OCI-LY7 (cell line): ENCODE measurements at regions not wholly inside any gene's neighbourhood (a gene's known extent, or its start where the extent isn't known, plus 50 kb on each side); places are given as distances from the start of the nearest gene placed in this dataset.
"Not testable (repeated sequence)": the region's sequence is repeated elsewhere in the genome, so short reads cannot be mapped to it uniquely, and the experiment has no call there.

Experiments used
- BruUV-seq: library from RNA; stranded (reverse); fragments of 400-500 nt; replicated peaks from 2 replicates; lab custom pipeline; 2021; lab: Mats Ljungman, UMichigan
- CTCF ChIA-PET: fragments of 300-600 bp; sonication (Branson Sonifier 250); formaldehyde crosslinking; loops from one replicate; lab custom pipeline; 2022; ENCODE audit warnings: antibody characterized with exemption; ENCODE audit not compliant: unreplicated experiment; lab: Charles Lee
- POLR2A ChIA-PET: fragments of 300-600 bp; sonication (Branson Sonifier 250); formaldehyde crosslinking; loops from one replicate; lab custom pipeline; 2022; ENCODE audit warnings: antibody characterized with exemption; lab: Charles Lee
- DNase-seq: peaks from one replicate; pipeline ENCODE4 v3.0.0-alpha.2; 2015; ENCODE audit warnings: low spot score
- H2AFZ ChIP-seq: fragments of 200-600 bp; sonication (generic), shearing (Covaris generic); 2 replicates; pipeline ENCODE4 v1.6.1; 2014; ENCODE audit warnings: mild to moderate bottlenecking, antibody characterized with exemption, low read length, moderate library complexity
- H3K27ac ChIP-seq: fragments of 200-600 bp; sonication (generic); 2 replicates; pipeline ENCODE4 v1.5.1; 2014; ENCODE audit warnings: mixed run types, low read depth, mild to moderate bottlenecking, moderate library complexity, low read length, inconsistent platforms; ENCODE audit not compliant: poor library complexity, severe bottlenecking
- H3K36me3 ChIP-seq: fragments of 200-600 bp; sonication (generic); 2 replicates; pipeline ENCODE4 v1.6.1; 2014; ENCODE audit warnings: mild to moderate bottlenecking, antibody characterized with exemption, low read length, moderate library complexity, mixed read lengths; ENCODE audit not compliant: insufficient read depth
- H3K4me1 ChIP-seq: fragments of 200-600 bp; sonication (generic); 2 replicates; pipeline ENCODE4 v1.5.1; 2014; ENCODE audit warnings: mild to moderate bottlenecking, low read length; ENCODE audit not compliant: insufficient read depth, poor library complexity, severe bottlenecking
- H3K4me2 ChIP-seq: fragments of 200-600 bp; sonication (generic); 2 replicates; pipeline ENCODE4 v1.6.1; 2014; ENCODE audit warnings: mild to moderate bottlenecking, low read length
- H3K4me3 ChIP-seq: fragments of 200-600 bp; sonication (generic); 2 replicates; pipeline ENCODE4 v1.5.1; 2014; ENCODE audit warnings: mild to moderate bottlenecking, low read depth, low read length; ENCODE audit not compliant: poor library complexity, severe bottlenecking
- H3K79me2 ChIP-seq: fragments of 200-600 bp; sonication (generic); 2 replicates; pipeline ENCODE4 v1.6.1; 2016; ENCODE audit warnings: low read depth, mild to moderate bottlenecking, low read length, moderate library complexity, mixed read lengths; ENCODE audit not compliant: insufficient read depth
- H3K9me2 ChIP-seq: fragments of 200-600 bp; sonication (generic); 2 replicates; pipeline ENCODE4 v1.6.1; 2016; ENCODE audit warnings: mild to moderate bottlenecking, low read length, mixed read lengths; ENCODE audit not compliant: insufficient read depth
- H3K9me3 ChIP-seq: fragments of 200-600 bp; sonication (generic); 2 replicates; pipeline ENCODE4 v1.6.1; 2014; ENCODE audit warnings: mild to moderate bottlenecking, mixed run types, low read length, mixed read lengths
- H4K20me1 ChIP-seq: fragments of 200-600 bp; sonication (generic); 2 replicates; pipeline ENCODE4 v1.6.1; 2014; ENCODE audit warnings: mild to moderate bottlenecking, antibody characterized with exemption, low read length, moderate library complexity, mixed read lengths; ENCODE audit not compliant: insufficient read depth
- EZH2phosphoT487 ChIP-seq: fragments of 200-600 bp; sonication (generic); IDR thresholded peaks from 2 replicates; pipeline ENCODE4 v1.6.1; 2018; ENCODE audit warnings: low read depth, borderline replicate concordance, mild to moderate bottlenecking, mixed run types, antibody characterized with exemption, low read length, moderate library complexity, mixed read lengths
- intact Hi-C: fragments of 100-400 bp; cut with micrococcal nuclease; formaldehyde crosslinking; loops from one replicate; pipeline ENCODE4 v1.10.0; 2022; ENCODE audit not compliant: unreplicated experiment
- TF ChIP-seq, protein P1 (sequence below): fragments of 200-600 bp; sonication (generic); conservative IDR thresholded peaks from 2 replicates; pipeline ENCODE4 v1.5.1; 2014; ENCODE audit warnings: mild to moderate bottlenecking, antibody characterized with exemption, low read length, moderate library complexity, mixed read lengths

- H3K79me2 ChIP-seq, H3K27ac ChIP-seq, POLR2A ChIA-PET: not testable (repeated sequence)
Observed at GRCh38 chr22:11597666-11598358, 3930.2 kb upstream of the OR11H1 start.

GRCh38 chr22:11598492-11599440 lies 3929.2 kb upstream of the OR11H1 start:
- ChIA-PET CTCF (no interaction called here), POLR2A (no interaction called here)
- Histone ChIP-seq H3K79me2 (no peaks in the 10 kb centered on the region), H3K9me2 (no peaks in the 10 kb centered on the region), H3K4me2 (no peak overlapping the region), H3K4me3 (no peak overlapping the region), H4K20me1 (no peaks in the 10 kb centered on the region), H2AFZ (no peak overlapping the region), H3K27ac (no peak overlapping the region), H3K4me1 (no peaks in the 10 kb centered on the region), H3K36me3 (no peaks in the 10 kb centered on the region), H3K9me3 (peaks cover 7% of the 10 kb centered on the region; the same call in 1 of the 2 replicates)
- intact Hi-C loops, result no loop called here
- DNase-seq, result no peak
- TF ChIP-seq, protein P1, sequence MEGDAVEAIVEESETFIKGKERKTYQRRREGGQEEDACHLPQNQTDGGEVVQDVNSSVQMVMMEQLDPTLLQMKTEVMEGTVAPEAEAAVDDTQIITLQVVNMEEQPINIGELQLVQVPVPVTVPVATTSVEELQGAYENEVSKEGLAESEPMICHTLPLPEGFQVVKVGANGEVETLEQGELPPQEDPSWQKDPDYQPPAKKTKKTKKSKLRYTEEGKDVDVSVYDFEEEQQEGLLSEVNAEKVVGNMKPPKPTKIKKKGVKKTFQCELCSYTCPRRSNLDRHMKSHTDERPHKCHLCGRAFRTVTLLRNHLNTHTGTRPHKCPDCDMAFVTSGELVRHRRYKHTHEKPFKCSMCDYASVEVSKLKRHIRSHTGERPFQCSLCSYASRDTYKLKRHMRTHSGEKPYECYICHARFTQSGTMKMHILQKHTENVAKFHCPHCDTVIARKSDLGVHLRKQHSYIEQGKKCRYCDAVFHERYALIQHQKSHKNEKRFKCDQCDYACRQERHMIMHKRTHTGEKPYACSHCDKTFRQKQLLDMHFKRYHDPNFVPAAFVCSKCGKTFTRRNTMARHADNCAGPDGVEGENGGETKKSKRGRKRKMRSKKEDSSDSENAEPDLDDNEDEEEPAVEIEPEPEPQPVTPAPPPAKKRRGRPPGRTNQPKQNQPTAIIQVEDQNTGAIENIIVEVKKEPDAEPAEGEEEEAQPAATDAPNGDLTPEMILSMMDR, result no peak
- no peak for TF ChIP-seq EZH2phosphoT487
- no TSS peak for BruUV-seq

More at GRCh38 chr22:11597666-11598358, 3930.2 kb upstream of the OR11H1 start:
- H3K36me3 ChIP-seq, CTCF ChIA-PET, H3K4me1 ChIP-seq, H4K20me1 ChIP-seq, H2AFZ ChIP-seq, H3K9me3 ChIP-seq, H3K4me2 ChIP-seq, H3K9me2 ChIP-seq, BruUV-seq, H3K4me3 ChIP-seq, intact Hi-C loops, DNase-seq: not testable (repeated sequence)

DNA sequence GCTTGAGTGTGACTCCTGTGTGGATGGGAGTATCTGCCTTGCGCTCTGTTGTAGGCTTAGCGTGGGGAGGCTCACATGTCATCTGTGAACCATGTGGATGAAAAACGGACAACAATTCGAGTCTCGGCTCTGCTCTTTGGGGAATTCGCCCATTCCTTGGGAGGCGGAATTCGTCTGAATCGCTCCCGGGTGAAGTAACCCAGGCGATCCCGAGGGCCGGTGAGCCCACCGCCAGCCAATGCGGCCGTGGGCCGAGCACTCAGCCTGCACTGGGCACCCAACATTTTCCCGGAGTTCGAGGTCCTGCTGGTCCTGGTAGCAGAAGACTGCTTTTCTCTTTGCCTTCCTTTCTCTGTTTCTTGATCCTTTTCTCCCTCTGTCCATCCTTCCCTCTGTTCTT lies 3928.5 kb upstream of the OR11H1 start:
- H2AFZ ChIP-seq, H4K20me1 ChIP-seq, H3K9me2 ChIP-seq, CTCF ChIA-PET, DNase-seq, BruUV-seq, H3K36me3 ChIP-seq, POLR2A ChIA-PET, H3K79me2 ChIP-seq, H3K27ac ChIP-seq, H3K4me3 ChIP-seq, H3K4me2 ChIP-seq, intact Hi-C loops, H3K4me1 ChIP-seq: not testable (repeated sequence)
- peaks cover 11% of the 10 kb centered on the region; the same call in 1 of the 2 replicates for H3K9me3 ChIP-seq

DNA sequence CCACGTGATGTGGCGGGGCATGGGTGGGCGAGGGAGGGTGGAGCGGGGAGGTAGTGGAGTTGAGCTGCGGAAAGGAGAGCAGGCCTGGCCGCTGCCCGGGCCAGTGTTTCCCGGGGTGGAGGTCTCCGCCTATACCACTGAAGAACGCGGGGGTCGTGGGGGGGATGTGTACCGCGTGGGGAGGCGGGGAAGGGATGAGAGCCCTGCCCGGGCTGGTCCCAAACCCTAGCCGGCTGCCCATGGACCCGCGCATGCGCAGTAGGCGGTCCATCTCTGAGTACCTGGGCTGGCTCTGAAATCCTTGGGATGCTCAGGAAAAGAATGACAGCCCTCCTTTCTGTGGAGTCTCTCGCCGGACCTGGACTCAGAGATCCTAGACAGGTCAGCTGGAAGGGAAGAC lies 3927.8 kb upstream of the OR11H1 start:
- H3K27ac ChIP-seq, H3K79me2 ChIP-seq, H3K9me2 ChIP-seq, CTCF ChIA-PET, BruUV-seq, intact Hi-C loops, DNase-seq, H3K4me1 ChIP-seq, H4K20me1 ChIP-seq, H2AFZ ChIP-seq, H3K9me3 ChIP-seq, H3K4me2 ChIP-seq, POLR2A ChIA-PET, H3K36me3 ChIP-seq, H3K4me3 ChIP-seq: not testable (repeated sequence)

DNA sequence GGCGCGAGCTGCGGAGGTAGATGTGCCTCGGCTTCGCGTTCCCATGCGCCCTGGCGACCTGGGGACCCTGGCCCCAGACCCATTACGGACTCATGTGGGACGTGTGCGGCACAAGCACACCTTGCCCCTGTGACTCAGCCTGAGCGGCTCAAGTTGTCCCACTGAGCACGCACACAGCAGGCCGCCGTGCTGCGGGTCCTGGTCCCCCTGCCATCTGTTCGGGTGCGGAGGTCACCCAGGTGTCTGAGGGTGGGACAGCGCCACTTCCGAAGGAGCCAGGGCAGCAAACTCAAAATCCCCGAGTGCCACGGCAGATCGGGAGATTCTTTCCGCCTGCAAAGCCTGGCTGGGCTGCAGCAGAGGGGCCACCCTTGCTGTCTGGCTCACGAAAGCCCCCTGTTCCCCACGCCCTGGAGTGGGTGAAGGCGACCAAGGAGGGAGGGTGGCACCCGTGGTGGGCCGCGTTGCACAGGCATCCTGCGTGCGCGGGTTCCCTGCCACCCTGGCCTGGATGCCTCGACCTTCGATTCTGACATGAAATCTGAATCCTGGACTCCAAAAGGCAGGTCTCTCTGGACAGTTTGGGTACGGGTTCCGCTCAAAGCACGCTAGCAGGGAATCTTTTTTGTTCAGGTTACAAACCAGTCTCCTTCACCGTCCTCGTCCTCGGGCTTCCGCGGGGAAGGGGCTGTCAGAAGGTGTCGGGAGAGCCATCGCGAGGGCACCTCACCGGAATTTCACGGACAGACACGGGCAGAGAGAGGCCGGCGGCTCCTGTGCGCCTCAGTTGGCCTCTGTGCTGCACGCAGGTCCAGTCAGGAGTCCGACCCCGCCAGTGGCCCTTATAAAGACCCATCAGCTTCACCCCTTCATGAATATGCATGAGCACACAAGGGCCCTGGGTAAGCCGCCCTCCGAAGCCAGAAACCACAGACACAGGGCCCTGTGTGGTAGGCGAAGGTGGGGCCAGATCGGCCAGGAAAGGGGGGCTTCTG lies 3926.8 kb upstream of the OR11H1 start:
- BruUV-seq, H4K20me1 ChIP-seq, H3K4me2 ChIP-seq, DNase-seq, H3K4me1 ChIP-seq, intact Hi-C loops, H3K79me2 ChIP-seq, H3K27ac ChIP-seq, CTCF ChIA-PET, H2AFZ ChIP-seq, H3K36me3 ChIP-seq, POLR2A ChIA-PET, H3K9me2 ChIP-seq, H3K4me3 ChIP-seq, H3K9me3 ChIP-seq: not testable (repeated sequence)
